H1 (cell line): ENCODE measurements at regions not wholly inside any gene's neighbourhood (a gene's known extent, or its start where the extent isn't known, plus 50 kb on each side); places are given as distances from the start of the nearest gene placed in this dataset.
A peak's percentile ranks its signal among the peaks of the same experiment; 100 is the strongest.

Source experiments
- CTCF ChIA-PET: fragments of 300-600 bp; sonication (Branson Sonifier 250); formaldehyde crosslinking; loops from one replicate; lab custom pipeline; 2021; ENCODE audit not compliant: partially characterized antibody; lab: Charles Lee
- POLR2A ChIA-PET: fragments of 300-600 bp; sonication (Branson Sonifier 250); formaldehyde crosslinking; loops from one replicate; lab custom pipeline; 2021; ENCODE audit warnings: inconsistent platforms; ENCODE audit not compliant: partially characterized antibody; lab: Charles Lee
- DNase-seq, 2 experiments: peaks; one replicate each; pipeline versions ENCODE4 v3.0.0 to v3.0.0-alpha.2; 2010 to 2022; ENCODE audit warnings: low spot score in 2 of 2, low read depth in 1 of 2, mixed read lengths in 1 of 2
- FAIRE-seq: peaks from 2 replicates; lab custom pipeline; 2011; peaks lifted over from hg19 to GRCh38; lab: Jason Lieb, UNC
- H2AFZ ChIP-seq: 2 replicates; pipeline ENCODE4 v1.8.1; 2012; ENCODE audit warnings: low read length, inconsistent platforms
- H2AK5ac ChIP-seq: 2 replicates; pipeline ENCODE4 v1.6.1; 2013; ENCODE audit warnings: low read depth, low read length
- H2BK120ac ChIP-seq: replicated peaks from 2 replicates; pipeline ENCODE3; 2013; ENCODE audit warnings: low read depth, low read length, inconsistent platforms
- H2BK12ac ChIP-seq: 2 replicates; pipeline ENCODE4 v1.6.1; 2013; ENCODE audit warnings: low read depth, low read length
- H2BK15ac ChIP-seq: 2 replicates; pipeline ENCODE4 v1.6.1; 2013; ENCODE audit warnings: low read length
- H2BK20ac ChIP-seq: 2 replicates; pipeline ENCODE4 v1.6.1; 2013; ENCODE audit warnings: low read length
- H2BK5ac ChIP-seq: 2 replicates; pipeline ENCODE4 v1.6.1; 2013; ENCODE audit warnings: low read depth, low read length
- H3K14ac ChIP-seq: 2 replicates; pipeline ENCODE4 v1.6.1; 2013; ENCODE audit warnings: inconsistent platforms; ENCODE audit not compliant: insufficient read length
- H3K18ac ChIP-seq: 2 replicates; pipeline ENCODE4 v1.6.1; 2013; ENCODE audit warnings: low read length; ENCODE audit errors: extremely low read depth
- H3K23ac ChIP-seq: 2 replicates; pipeline ENCODE4 v1.6.1; 2013; ENCODE audit warnings: inconsistent platforms; ENCODE audit not compliant: insufficient read length
- H3K23me2 ChIP-seq: 2 replicates; pipeline ENCODE4 v1.6.1; 2013; ENCODE audit warnings: low read depth, low read length
- H3K27ac ChIP-seq: 2 replicates; pipeline ENCODE4 v1.6.1; 2011; ENCODE audit warnings: low read depth, low read length, inconsistent platforms
- H3K27me3 ChIP-seq, 4 experiments: replicated peaks in 1 of 4; 1 replicate in 1 of 4; 2 replicates in 3 of 4; pipeline versions ENCODE4 v1.6.1 to v1.8.1; 2011 to 2013; ENCODE audit warnings: low read length in 3 of 4, mild to moderate bottlenecking in 3 of 4, inconsistent platforms in 2 of 4, mixed read lengths in 2 of 4, moderate library complexity in 1 of 4; ENCODE audit not compliant: control insufficient read depth in 3 of 4, insufficient read depth in 3 of 4; ENCODE audit errors: extremely low read depth in 1 of 4
- H3K36me3 ChIP-seq, 4 experiments: 2 replicates each; pipeline versions ENCODE4 v1.6.1 to v1.8.1; 2011 to 2013; ENCODE audit warnings: mild to moderate bottlenecking in 4 of 4, low read length in 3 of 4, moderate library complexity in 2 of 4, control low read depth in 1 of 4, inconsistent platforms in 1 of 4; ENCODE audit not compliant: insufficient read depth in 4 of 4, control insufficient read depth in 2 of 4
- H3K4ac ChIP-seq: replicated peaks from 2 replicates; pipeline ENCODE3; 2013; ENCODE audit warnings: low read length, low read depth, mixed read lengths, inconsistent platforms; ENCODE audit not compliant: insufficient read length
- H3K4me1 ChIP-seq, 4 experiments: replicated peaks in 1 of 4; 1 replicate in 1 of 4; 2 replicates in 3 of 4; pipeline versions ENCODE4 v1.6.1 to v1.8.1; 2011 to 2013; ENCODE audit warnings: low read length in 3 of 4, inconsistent platforms in 2 of 4, mixed read lengths in 1 of 4; ENCODE audit not compliant: insufficient read depth in 4 of 4, control insufficient read depth in 3 of 4
- H3K4me2 ChIP-seq, 2 experiments: 2 replicates each; pipeline versions ENCODE4 v1.6.1 to v1.8.1; 2011 to 2013; ENCODE audit warnings: low read depth in 2 of 2, low read length in 2 of 2, control low read depth in 1 of 2, inconsistent platforms in 1 of 2, mild to moderate bottlenecking in 1 of 2; ENCODE audit not compliant: insufficient read depth in 1 of 2
- H3K4me3 ChIP-seq, 4 experiments: fragments of 200-600, 300-600 bp in 1 of 4; sonication (generic), shearing (Covaris generic), sonication (Bioruptor Twin) in 1 of 4; 2 replicates each; pipeline versions ENCODE4 v1.5.1 to v1.8.1; 2011 to 2016; ENCODE audit warnings: low read length in 4 of 4, low read depth in 3 of 4, control low read depth in 2 of 4, inconsistent platforms in 2 of 4, mild to moderate bottlenecking in 2 of 4, mixed read lengths in 1 of 4, moderate library complexity in 1 of 4; ENCODE audit not compliant: insufficient read depth in 2 of 4; ENCODE audit errors: extremely low read depth in 1 of 4
- H3K56ac ChIP-seq: replicated peaks from 2 replicates; pipeline ENCODE3; 2013; ENCODE audit warnings: low read depth, mild to moderate bottlenecking, mixed read lengths, low read length, inconsistent platforms; ENCODE audit not compliant: insufficient read length
- H3K79me1 ChIP-seq: 2 replicates; pipeline ENCODE4 v1.6.1; 2013; ENCODE audit warnings: low read depth, low read length, control low read depth
- H3K79me2 ChIP-seq, 2 experiments: 2 replicates each; pipeline versions ENCODE4 v1.6.1 to v1.8.1; 2012 to 2013; ENCODE audit warnings: low read length in 2 of 2, mild to moderate bottlenecking in 2 of 2, inconsistent platforms in 1 of 2; ENCODE audit not compliant: insufficient read depth in 2 of 2, control insufficient read depth in 1 of 2
- H3K9ac ChIP-seq, 4 experiments: replicated peaks in 1 of 4; 1 replicate in 1 of 4; 2 replicates in 3 of 4; pipeline versions ENCODE4 v1.6.1 to v1.8.1; 2011 to 2013; ENCODE audit warnings: low read depth in 3 of 4, low read length in 3 of 4, control low read depth in 2 of 4, mild to moderate bottlenecking in 2 of 4, moderate library complexity in 2 of 4, inconsistent platforms in 1 of 4; ENCODE audit errors: extremely low read depth in 1 of 4
- H3K9me3 ChIP-seq, 2 experiments: 2 replicates each; pipeline versions ENCODE4 v1.6.1 to v1.8.1; 2012 to 2013; ENCODE audit warnings: mild to moderate bottlenecking in 2 of 2, moderate library complexity in 2 of 2, control low read depth in 1 of 2, inconsistent platforms in 1 of 2, low read depth in 1 of 2, low read length in 1 of 2, mixed read lengths in 1 of 2; ENCODE audit not compliant: insufficient read depth in 2 of 2
- H4K20me1 ChIP-seq, 2 experiments: replicated peaks in 1 of 2; 2 replicates each; pipeline versions ENCODE3 to v1.8.1; 2011 to 2013; ENCODE audit warnings: inconsistent platforms in 2 of 2, low read length in 2 of 2, mild to moderate bottlenecking in 1 of 2; ENCODE audit not compliant: insufficient read depth in 2 of 2, control insufficient read depth in 1 of 2
- H4K5ac ChIP-seq: 2 replicates; pipeline ENCODE4 v1.6.1; 2013; ENCODE audit warnings: low read length, low read depth, mixed read lengths, inconsistent platforms; ENCODE audit not compliant: insufficient read length
- H4K8ac ChIP-seq: 2 replicates; pipeline ENCODE4 v1.8.0; 2013; ENCODE audit warnings: mild to moderate bottlenecking, moderate library complexity, low read length, inconsistent platforms; ENCODE audit not compliant: insufficient read depth; ENCODE audit errors: extremely low read depth
- H4K91ac ChIP-seq: replicated peaks from 2 replicates; pipeline ENCODE3; 2013; ENCODE audit warnings: low read length, mixed read lengths, inconsistent platforms; ENCODE audit not compliant: insufficient read length
- ATF2 ChIP-seq: IDR thresholded peaks from 2 replicates; pipeline ENCODE4 v1.6.1; 2012; ENCODE audit warnings: low read length, inconsistent platforms
- BCL11A ChIP-seq, 2 experiments: IDR thresholded peaks; one replicate each; pipeline ENCODE4 v1.6.1; 2011; ENCODE audit warnings: low read depth in 2 of 2, low read length in 2 of 2, mild to moderate bottlenecking in 2 of 2
- CBX8 ChIP-seq: fragments of 300-800, 300-1000 bp; sonication (generic); IDR thresholded peaks from 2 replicates; pipeline ENCODE4 v1.7.1; 2016; ENCODE audit warnings: low read depth, low read length, borderline replicate concordance
- E2F6 ChIP-seq: IDR thresholded peaks from 2 replicates; pipeline ENCODE4 v1.6.1; 2012; ENCODE audit warnings: inconsistent platforms
- EZH2 ChIP-seq: fragments of 200-600 bp; sonication (generic); IDR thresholded peaks from 2 replicates; pipeline ENCODE4 v1.7.1; 2012; ENCODE audit warnings: low read depth, mild to moderate bottlenecking, moderate library complexity, low read length, inconsistent platforms; ENCODE audit not compliant: severe bottlenecking
- GABPA ChIP-seq: IDR thresholded peaks from 2 replicates; pipeline ENCODE4 v1.6.1; 2011; ENCODE audit warnings: mild to moderate bottlenecking, low read length, moderate library complexity, borderline replicate concordance; ENCODE audit not compliant: insufficient read depth
- JUN ChIP-seq: IDR thresholded peaks from 2 replicates; pipeline ENCODE4 v1.6.1; 2011; ENCODE audit warnings: low read depth, mild to moderate bottlenecking, improper control_type of control experiment, low read length
- NANOG ChIP-seq: IDR thresholded peaks from 2 replicates; pipeline ENCODE4 v1.6.1; 2011; ENCODE audit warnings: low read length, low read depth, mild to moderate bottlenecking, inconsistent platforms; ENCODE audit not compliant: insufficient read depth, poor library complexity, severe bottlenecking
- RBBP5 ChIP-seq: IDR thresholded peaks from 2 replicates; pipeline ENCODE4 v1.7.1; 2012; ENCODE audit warnings: low read depth, mild to moderate bottlenecking, inconsistent platforms, low read length, moderate library complexity, borderline replicate concordance
- RXRA ChIP-seq: IDR thresholded peaks from 2 replicates; pipeline ENCODE4 v1.6.1; 2011; ENCODE audit warnings: low read depth, mild to moderate bottlenecking, low read length, moderate library complexity; ENCODE audit not compliant: insufficient read depth
- ZNF274 ChIP-seq: IDR thresholded peaks from 2 replicates; pipeline ENCODE4 v1.7.0; 2012; ENCODE audit warnings: low read length, borderline replicate concordance; ENCODE audit errors: extremely low read depth
- WGBS, 2 experiments: shearing (Covaris generic) in 1 of 2; methylation state at CpG; one replicate each; pipeline versions ENCODE4 v1.1.6 to v1.1.7; 2013 to 2015; ENCODE audit warnings: low lambda C conversion rate in 2 of 2, mixed read lengths in 2 of 2, inconsistent platforms in 1 of 2, low coverage in 1 of 2, missing lambda C conversion rate in 1 of 2; ENCODE audit not compliant: insufficient replicate concordance in 2 of 2, insufficient coverage in 1 of 2, insufficient read length in 1 of 2; ENCODE audit errors: extremely low coverage in 1 of 2, missing lambda C conversion rate in 1 of 2; 5-methylcytosine and 5-hydroxymethylcytosine counted together

GRCh38 chr10:125409756-125410155 lies 249.4 kb upstream of the CTBP2 start:
- 86% methylated on average over 5 of the region's 5 CpGs; no CpG with 5 or more reads in 1 of the 2 experiments for WGBS, 2 experiments
- no peak for DNase-seq
- no peak for FAIRE-seq
- no peak overlapping the region for H2BK20ac ChIP-seq
- ChIA-PET CTCF (interaction anchor here (1.2 to 2.6 kb wide), 3 partner anchors 9 to 39 kb away, joined by 4 to 8 read pairs (median 5); no protein-coding TSS in a partner anchor), POLR2A (interaction anchor here (0.7 kb wide), 1 partner anchor 18 kb away, joined by 3 read pairs; no protein-coding TSS in a partner anchor)
- no peaks in the 10 kb centered on the region for H3K27me3 ChIP-seq
- no peak overlapping the region for H3K14ac ChIP-seq
- H3K9ac ChIP-seq: no peak overlapping the region
- H3K36me3 ChIP-seq: no peaks in the 10 kb centered on the region
- H2BK15ac ChIP-seq: peak overlapping the region; percentile 97; the same call in 1 of the 2 replicates
- no peak overlapping the region for H3K23ac ChIP-seq
- no peak overlapping the region for H2BK5ac ChIP-seq
- no peak overlapping the region for H2BK120ac ChIP-seq
- H2AK5ac ChIP-seq: no peak overlapping the region
- H2AFZ ChIP-seq: no peak overlapping the region
- peaks cover 0 to 5% (median under 1%) of the 10 kb centered on the region in 4 experiments; a peak in 1 of 7 replicates for H3K4me1 ChIP-seq
- no peak overlapping the region for H3K18ac ChIP-seq
- no peaks in the 10 kb centered on the region for H3K79me1 ChIP-seq
- no peak overlapping the region for H3K4me3 ChIP-seq
- H3K79me2 ChIP-seq: no peaks in the 10 kb centered on the region
- H4K91ac ChIP-seq: no peak overlapping the region
- no peaks in the 10 kb centered on the region for H4K20me1 ChIP-seq
- H3K56ac ChIP-seq: no peak overlapping the region
- no peak overlapping the region for H4K8ac ChIP-seq
- H3K4me2 ChIP-seq: no peak overlapping the region
- H3K23me2 ChIP-seq: no peaks in the 10 kb centered on the region
- H3K27ac ChIP-seq: no peak overlapping the region
- no peak overlapping the region for H3K4ac ChIP-seq
- H2BK12ac ChIP-seq: no peak overlapping the region
- H4K5ac ChIP-seq: no peak overlapping the region
- H3K9me3 ChIP-seq: no peaks in the 10 kb centered on the region
- TF ChIP-seq CBX8: no peak
- TF ChIP-seq BCL11A (IDR thresholded peaks at IDR 0.05; ENCODE audit: low read depth in 2 of 2, low read length in 2 of 2): no peak
- TF ChIP-seq GABPA: no peak
- no peak for TF ChIP-seq RXRA
- TF ChIP-seq EZH2: no peak
- TF ChIP-seq E2F6: no peak
- TF ChIP-seq JUN: no peak
- no peak for TF ChIP-seq RBBP5
- no peak for TF ChIP-seq ZNF274
- no peak for TF ChIP-seq NANOG
- no peak for TF ChIP-seq ATF2
